RWPE1 (cell line): ENCODE measurements at regions not wholly inside any gene's neighbourhood (a gene's known extent, or its start where the extent isn't known, plus 50 kb on each side); places are given as distances from the start of the nearest gene placed in this dataset.

Experiments
- CTCF ChIA-PET: fragments of 350-600 bp; sonication (Branson Sonifier 250); formaldehyde crosslinking; extraction: SDS; loops from one replicate; lab custom pipeline; 2021; lab: Yijun Ruan, JAX
- POLR2A ChIA-PET: fragments of 400-600 bp; formaldehyde crosslinking; extraction: SDS; loops from one replicate; lab custom pipeline; 2020; ENCODE audit warnings: antibody characterized with exemption; ENCODE audit not compliant: low non-redundant PET; lab: Yijun Ruan, JAX
- DNase-seq: peaks from one replicate; pipeline ENCODE4 v3.0.0; 2012; ENCODE audit warnings: low spot score
- H3K27ac ChIP-seq: fragments of 450-650 bp; 2 replicates; pipeline ENCODE4 v1.5.1; 2017
- CTCF ChIP-seq: fragments of 450-650 bp; conservative IDR thresholded peaks from 2 replicates; pipeline ENCODE4 v1.5.1; 2017; ENCODE audit warnings: low read depth, mild to moderate bottlenecking

DNA sequence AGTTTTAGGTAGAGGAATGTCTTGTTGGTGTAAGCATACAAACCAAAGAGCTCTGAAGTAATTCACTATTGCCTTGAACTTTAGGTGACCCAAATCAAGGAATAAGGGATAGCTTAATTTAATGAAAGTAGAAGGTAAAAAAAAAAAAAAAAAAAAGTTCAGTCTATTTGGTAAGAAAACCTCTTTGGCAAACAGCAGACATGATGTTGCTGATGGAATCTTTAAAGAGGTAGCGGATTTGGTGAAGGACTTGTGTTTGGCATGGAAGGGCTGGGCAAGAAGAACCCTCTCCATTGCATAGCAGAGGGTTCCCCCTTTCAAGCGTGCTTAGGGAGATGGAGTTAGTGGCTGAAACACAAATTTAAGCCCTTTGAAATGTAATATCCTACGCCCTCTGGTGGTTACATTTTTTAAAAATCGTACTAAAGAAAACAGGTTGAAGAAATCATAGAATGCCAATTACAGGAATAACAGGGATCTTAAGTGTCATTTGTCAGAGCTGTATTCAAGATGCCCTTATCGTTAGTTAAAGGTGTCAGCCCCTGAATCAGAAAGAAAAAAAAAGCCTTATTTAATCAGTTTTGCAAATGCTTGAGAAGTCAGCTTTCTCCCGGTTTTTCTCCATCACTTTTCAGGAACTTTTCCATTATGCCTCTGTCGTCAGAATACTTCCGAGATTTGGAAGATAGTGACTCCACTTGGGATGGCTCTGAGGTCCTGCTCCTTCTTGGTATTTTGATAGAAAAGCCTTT is 383.1 kb downstream of the KCNJ2 start:
- ChIA-PET POLR2A (no interaction called here), CTCF (interaction anchor here (0.5 to 1.2 kb wide), 15 partner anchors 24 to 1806 kb away, joined by 3 to 6 read pairs (median 4); no protein-coding TSS in a partner anchor)
- DNase-seq: peak; percentile 18
- H3K27ac ChIP-seq: no peak overlapping the region
- TF ChIP-seq CTCF: peak; percentile 67

GRCh38 chr17:70552982-70553334 is 383.6 kb downstream of the KCNJ2 start:
- DNase-seq: no peak
- CTCF ChIA-PET: interaction anchor here (0.5 to 1.2 kb wide), 9 partner anchors 25 to 1806 kb away, joined by 3 to 6 read pairs (median 4); no protein-coding TSS in a partner anchor
- POLR2A ChIA-PET: no interaction called here
- no peak for TF ChIP-seq CTCF
- H3K27ac ChIP-seq: no peak overlapping the region

DNA sequence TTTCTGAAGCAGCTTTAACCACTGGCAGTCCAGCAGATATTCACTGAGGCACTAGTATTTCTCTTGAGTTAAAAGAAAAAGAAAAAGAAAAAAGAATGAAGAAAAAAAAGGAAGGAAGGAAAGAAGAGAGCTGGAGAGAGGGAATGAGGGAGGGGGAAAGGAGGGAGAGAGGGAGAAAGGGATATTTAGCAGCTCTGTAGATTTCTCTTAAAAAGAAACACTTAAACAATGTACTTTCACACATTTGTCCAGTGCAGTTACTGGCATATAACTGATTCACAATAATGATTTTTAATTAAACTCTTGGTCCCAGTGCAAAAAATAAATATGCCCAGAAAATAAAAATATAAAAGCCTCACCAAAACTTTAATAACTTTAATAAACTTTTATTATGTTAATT is 386.4 kb downstream of the KCNJ2 start:
- DNase-seq: no peak
- ChIA-PET CTCF (interaction anchor here (0.8 kb wide), 1 partner anchor 1030 kb away, joined by 3 read pairs; no protein-coding TSS in a partner anchor), POLR2A (no interaction called here)
- no peak for TF ChIP-seq CTCF
- H3K27ac ChIP-seq: no peak overlapping the region

GRCh38 chr17:70558821-70559220 is 389.5 kb downstream of the KCNJ2 start:
- CTCF ChIA-PET: interaction anchor here (0.7 kb wide), 1 partner anchor 609 kb away, joined by 3 read pairs; no protein-coding TSS in a partner anchor
- DNase-seq: no peak
- TF ChIP-seq CTCF: no peak
- H3K27ac ChIP-seq: no peak overlapping the region
- POLR2A ChIA-PET: no interaction called here

GRCh38 chr17:70560471-70560870 is 391.1 kb downstream of the KCNJ2 start:
- DNase-seq: no peak

GRCh38 chr17:70562137-70562536 is 392.8 kb downstream of the KCNJ2 start:
- no peak for TF ChIP-seq CTCF
- ChIA-PET POLR2A (no interaction called here), CTCF (no interaction called here)
- no peak for DNase-seq
- no peak overlapping the region for H3K27ac ChIP-seq

More at GRCh38 chr17:70560471-70560870, 391.1 kb downstream of the KCNJ2 start:
- ChIA-PET POLR2A (no interaction called here), CTCF (interaction anchor here (0.6 to 0.8 kb wide), 2 partner anchors 453 to 744 kb away, joined by 3 read pairs; no protein-coding TSS in a partner anchor)
- TF ChIP-seq CTCF: no peak
- no peak overlapping the region for H3K27ac ChIP-seq
